OCI-LY7 (cell line): ENCODE measurements at regions not wholly inside any gene's neighbourhood (a gene's known extent, or its start where the extent isn't known, plus 50 kb on each side); places are given as distances from the start of the nearest gene placed in this dataset.

Source experiments
- BruUV-seq: library from RNA; stranded (reverse); fragments of 400-500 nt; replicated peaks from 2 replicates; lab custom pipeline; 2021; lab: Mats Ljungman, UMichigan
- CTCF ChIA-PET: fragments of 300-600 bp; sonication (Branson Sonifier 250); formaldehyde crosslinking; loops from one replicate; lab custom pipeline; 2022; ENCODE audit warnings: antibody characterized with exemption; ENCODE audit not compliant: unreplicated experiment; lab: Charles Lee
- POLR2A ChIA-PET: fragments of 300-600 bp; sonication (Branson Sonifier 250); formaldehyde crosslinking; loops from one replicate; lab custom pipeline; 2022; ENCODE audit warnings: antibody characterized with exemption; lab: Charles Lee
- DNase-seq: peaks from one replicate; pipeline ENCODE4 v3.0.0-alpha.2; 2015; ENCODE audit warnings: low spot score
- H2AFZ ChIP-seq: fragments of 200-600 bp; sonication (generic), shearing (Covaris generic); 2 replicates; pipeline ENCODE4 v1.6.1; 2014; ENCODE audit warnings: mild to moderate bottlenecking, antibody characterized with exemption, low read length, moderate library complexity
- H3K27ac ChIP-seq: fragments of 200-600 bp; sonication (generic); 2 replicates; pipeline ENCODE4 v1.5.1; 2014; ENCODE audit warnings: mixed run types, low read depth, mild to moderate bottlenecking, moderate library complexity, low read length, inconsistent platforms; ENCODE audit not compliant: poor library complexity, severe bottlenecking
- H3K36me3 ChIP-seq: fragments of 200-600 bp; sonication (generic); 2 replicates; pipeline ENCODE4 v1.6.1; 2014; ENCODE audit warnings: mild to moderate bottlenecking, antibody characterized with exemption, low read length, moderate library complexity, mixed read lengths; ENCODE audit not compliant: insufficient read depth
- H3K4me1 ChIP-seq: fragments of 200-600 bp; sonication (generic); 2 replicates; pipeline ENCODE4 v1.5.1; 2014; ENCODE audit warnings: mild to moderate bottlenecking, low read length; ENCODE audit not compliant: insufficient read depth, poor library complexity, severe bottlenecking
- H3K4me2 ChIP-seq: fragments of 200-600 bp; sonication (generic); 2 replicates; pipeline ENCODE4 v1.6.1; 2014; ENCODE audit warnings: mild to moderate bottlenecking, low read length
- H3K4me3 ChIP-seq: fragments of 200-600 bp; sonication (generic); 2 replicates; pipeline ENCODE4 v1.5.1; 2014; ENCODE audit warnings: mild to moderate bottlenecking, low read depth, low read length; ENCODE audit not compliant: poor library complexity, severe bottlenecking
- H3K79me2 ChIP-seq: fragments of 200-600 bp; sonication (generic); 2 replicates; pipeline ENCODE4 v1.6.1; 2016; ENCODE audit warnings: low read depth, mild to moderate bottlenecking, low read length, moderate library complexity, mixed read lengths; ENCODE audit not compliant: insufficient read depth
- H3K9me2 ChIP-seq: fragments of 200-600 bp; sonication (generic); 2 replicates; pipeline ENCODE4 v1.6.1; 2016; ENCODE audit warnings: mild to moderate bottlenecking, low read length, mixed read lengths; ENCODE audit not compliant: insufficient read depth
- H3K9me3 ChIP-seq: fragments of 200-600 bp; sonication (generic); 2 replicates; pipeline ENCODE4 v1.6.1; 2014; ENCODE audit warnings: mild to moderate bottlenecking, mixed run types, low read length, mixed read lengths
- H4K20me1 ChIP-seq: fragments of 200-600 bp; sonication (generic); 2 replicates; pipeline ENCODE4 v1.6.1; 2014; ENCODE audit warnings: mild to moderate bottlenecking, antibody characterized with exemption, low read length, moderate library complexity, mixed read lengths; ENCODE audit not compliant: insufficient read depth
- CTCF ChIP-seq: fragments of 200-600 bp; sonication (generic); conservative IDR thresholded peaks from 2 replicates; pipeline ENCODE4 v1.5.1; 2014; ENCODE audit warnings: mild to moderate bottlenecking, antibody characterized with exemption, low read length, moderate library complexity, mixed read lengths
- EZH2phosphoT487 ChIP-seq: fragments of 200-600 bp; sonication (generic); IDR thresholded peaks from 2 replicates; pipeline ENCODE4 v1.6.1; 2018; ENCODE audit warnings: low read depth, borderline replicate concordance, mild to moderate bottlenecking, mixed run types, antibody characterized with exemption, low read length, moderate library complexity, mixed read lengths
- intact Hi-C: fragments of 100-400 bp; cut with micrococcal nuclease; formaldehyde crosslinking; loops from one replicate; pipeline ENCODE4 v1.10.0; 2022; ENCODE audit not compliant: unreplicated experiment

GRCh38 chr18:56510108-56510507 is 128.3 kb downstream of the TXNL1 start:
- Histone ChIP-seq H3K4me2 (no peak overlapping the region), H3K79me2 (no peaks in the 10 kb centered on the region), H3K36me3 (no peaks in the 10 kb centered on the region), H4K20me1 (no peaks in the 10 kb centered on the region), H3K4me1 (no peaks in the 10 kb centered on the region), H3K9me3 (no peaks in the 10 kb centered on the region), H3K27ac (no peak overlapping the region), H3K9me2 (no peaks in the 10 kb centered on the region), H3K4me3 (no peak overlapping the region), H2AFZ (no peak overlapping the region)
- ChIA-PET POLR2A (no interaction called here), CTCF (no interaction called here)
- no TSS peak for BruUV-seq
- intact Hi-C loops = no loop called here
- TF ChIP-seq EZH2phosphoT487 (no peak), CTCF (no peak)
- no peak for DNase-seq

GRCh38 chr18:56509656-56510055 is 128.7 kb downstream of the TXNL1 start:
- Histone ChIP-seq H3K36me3 (no peaks in the 10 kb centered on the region), H3K9me3 (no peaks in the 10 kb centered on the region), H3K4me1 (no peaks in the 10 kb centered on the region), H3K27ac (no peak overlapping the region), H3K9me2 (no peaks in the 10 kb centered on the region), H4K20me1 (no peaks in the 10 kb centered on the region), H3K79me2 (no peaks in the 10 kb centered on the region), H2AFZ (no peak overlapping the region), H3K4me2 (no peak overlapping the region), H3K4me3 (no peak overlapping the region)
- ChIA-PET CTCF (no interaction called here), POLR2A (no interaction called here)
- BruUV-seq = no TSS peak
- no peak for DNase-seq
- intact Hi-C loops = no loop called here
- no peak for TF ChIP-seq CTCF
- TF ChIP-seq EZH2phosphoT487 = no peak

GRCh38 chr18:56508370-56509036 is 129.9 kb downstream of the TXNL1 start:
- Histone ChIP-seq H3K27ac (no peak overlapping the region), H2AFZ (no peak overlapping the region)
- BruUV-seq = no TSS peak

More at GRCh38 chr18:56508370-56509036, 129.9 kb downstream of the TXNL1 start:
- no peaks in the 10 kb centered on the region for H3K4me1 ChIP-seq
- POLR2A ChIA-PET = no interaction called here
- H3K9me2 ChIP-seq = no peaks in the 10 kb centered on the region
- H3K4me2 ChIP-seq = no peak overlapping the region
- intact Hi-C loops = no loop called here
- H3K4me3 ChIP-seq = no peak overlapping the region
- TF ChIP-seq CTCF (no peak), EZH2phosphoT487 (no peak)
- H3K9me3 ChIP-seq = no peaks in the 10 kb centered on the region
- H3K36me3 ChIP-seq = no peaks in the 10 kb centered on the region
- DNase-seq = no peak
- no peaks in the 10 kb centered on the region for H3K79me2 ChIP-seq
- CTCF ChIA-PET = no interaction called here
- H4K20me1 ChIP-seq = no peaks in the 10 kb centered on the region
